Breast epithelium (tissue), 3 donors: ENCODE measurements at regions not wholly inside any gene's neighbourhood (a gene's known extent, or its start where the extent isn't known, plus 50 kb on each side); places are given as distances from the start of the nearest gene placed in this dataset.

Experiments used
- CTCF ChIP-seq, 3 donors: fragments of 450-650 bp; IDR thresholded peaks; one replicate each; pipeline ENCODE4 v1.5.1; 2016 to 2017; ENCODE audit warnings: antibody characterized with exemption in 3 of 3, mild to moderate bottlenecking in 3 of 3, moderate library complexity in 3 of 3
- POLR2A ChIP-seq: fragments of 450-650 bp; IDR thresholded peaks from one replicate; pipeline ENCODE4 v1.6.1; 2016; ENCODE audit warnings: antibody characterized with exemption, mild to moderate bottlenecking, moderate library complexity

DNA sequence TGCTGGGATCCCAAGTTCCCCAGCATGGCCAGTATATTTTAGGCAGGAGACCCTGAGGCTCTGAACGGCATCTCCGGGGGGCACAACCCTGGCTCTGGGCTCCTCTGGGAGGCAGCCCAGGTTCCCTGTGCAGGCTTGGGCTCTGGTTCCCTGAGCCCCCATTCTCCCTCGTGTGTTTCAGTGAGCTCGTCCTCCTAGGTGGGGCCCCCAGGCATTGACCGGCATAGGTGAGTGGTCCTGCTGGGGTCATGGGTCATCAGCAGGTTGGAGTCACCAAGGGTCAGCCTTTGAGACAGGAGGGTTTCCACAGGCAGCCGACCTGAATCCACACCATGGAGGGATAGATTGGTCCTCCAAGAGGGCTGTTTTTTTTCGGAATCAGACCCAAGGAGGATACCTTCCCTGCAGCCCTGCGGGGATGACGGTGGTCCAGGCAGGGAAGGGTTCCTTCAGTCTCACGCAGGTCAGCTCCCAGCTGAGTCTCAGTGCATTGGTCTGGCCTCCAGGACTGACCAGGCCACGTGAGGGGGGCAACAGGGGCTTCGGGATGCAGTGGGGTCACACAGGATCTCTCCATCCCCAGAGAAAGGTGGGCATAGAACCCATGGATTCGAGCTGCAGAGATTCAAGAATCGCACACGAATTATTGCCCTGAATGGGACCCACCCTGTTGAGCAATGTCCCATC is 226.0 kb downstream of the SNRPN start:
- TF ChIP-seq CTCF (IDR thresholded peaks at IDR 0.05) (no peak), POLR2A (no peak)
